ENCODE measurements at regions not wholly inside any gene's neighbourhood (a gene's known extent, or its start where the extent isn't known, plus 50 kb on each side); places are given as distances from the start of the nearest gene placed in this dataset.
"Not testable (repeated sequence)": the region's sequence is repeated elsewhere in the genome, so short reads cannot be mapped to it uniquely, and the experiment has no call there.

DNA sequence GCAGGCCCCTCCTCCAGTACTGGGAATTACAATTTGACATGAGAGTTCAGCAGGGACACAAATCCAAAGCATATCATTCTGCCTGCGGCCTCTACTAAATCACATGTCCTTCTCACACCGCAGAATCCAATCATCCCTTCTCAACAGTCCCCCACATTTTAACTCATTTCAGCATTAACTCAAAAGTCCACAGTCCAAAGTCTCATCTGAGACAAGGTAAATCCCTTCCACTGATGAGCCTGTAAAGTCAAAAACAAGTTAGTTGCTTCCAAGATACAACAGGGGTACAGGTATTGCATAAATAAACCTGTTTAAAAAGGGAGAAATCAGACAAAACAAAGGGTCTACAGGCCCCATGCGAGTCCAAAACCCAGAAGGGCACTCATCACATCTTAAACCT, 64.0 kb downstream of the EBNA1BP2 start:
- intact Hi-C loops (cut with micrococcal nuclease): no loop called here
- DNase-seq: no peak
- no peak for ATAC-seq

DNA sequence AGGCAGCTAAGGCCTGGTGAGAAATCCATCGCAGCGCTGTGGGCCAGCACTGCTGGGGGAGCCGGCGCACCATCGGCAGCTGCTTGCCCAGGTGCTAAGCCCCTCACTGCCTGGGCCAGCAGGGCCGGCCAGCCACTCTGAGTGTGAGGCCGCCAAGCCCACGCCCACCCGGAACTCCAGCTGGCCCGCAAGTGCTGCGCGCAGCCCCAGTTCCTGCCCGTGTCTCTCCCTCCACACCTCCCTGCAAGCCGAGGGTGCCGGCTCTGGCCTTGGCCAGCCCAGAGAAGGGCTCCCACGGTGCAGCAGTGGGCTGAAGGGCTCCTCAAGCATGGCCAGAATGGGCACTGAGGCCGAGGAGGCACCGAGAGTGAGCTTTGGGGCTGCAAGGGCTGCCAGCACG, 64.4 kb downstream of the EBNA1BP2 start:
- ATAC-seq: no peak
- DNase-seq: no peak
- intact Hi-C loops (cut with micrococcal nuclease): no loop called here

DNA sequence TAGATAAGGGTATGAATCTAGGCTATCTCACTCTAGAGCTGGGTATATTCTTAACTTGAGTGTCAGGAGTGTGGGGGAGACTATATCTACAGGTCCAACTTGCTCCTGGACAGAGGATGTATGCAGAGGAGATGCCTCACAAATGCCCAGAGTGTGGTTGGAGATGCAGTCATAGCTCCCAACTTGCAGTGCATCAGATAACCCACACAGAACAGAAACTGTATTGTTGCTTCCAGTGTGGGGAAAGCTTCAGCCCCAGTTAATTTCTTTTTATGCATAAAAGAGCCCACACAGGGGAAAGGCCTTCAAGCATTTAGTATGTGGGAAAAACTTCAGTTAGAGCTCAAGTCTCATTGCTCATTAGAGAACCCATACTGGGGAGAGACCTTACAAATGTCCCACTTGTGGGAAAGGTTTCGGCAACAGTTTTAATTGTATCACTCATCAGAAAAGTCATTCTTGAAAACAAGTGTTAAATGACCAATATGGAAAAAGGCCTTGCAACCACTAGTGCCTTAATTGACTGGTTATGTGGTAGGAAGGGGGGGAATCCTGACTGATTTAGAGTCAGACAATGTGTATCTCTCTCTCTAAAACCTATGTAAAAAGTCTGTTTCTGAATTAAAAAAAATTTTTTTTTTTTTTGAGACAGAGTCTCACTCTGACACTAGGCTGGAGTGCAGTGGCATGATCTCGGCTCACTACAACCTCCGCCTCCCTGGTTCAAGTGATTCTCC, 67.9 kb downstream of the EBNA1BP2 start:
- no peak for DNase-seq
- no peak for ATAC-seq
- intact Hi-C loops (cut with micrococcal nuclease): no loop called here

DNA sequence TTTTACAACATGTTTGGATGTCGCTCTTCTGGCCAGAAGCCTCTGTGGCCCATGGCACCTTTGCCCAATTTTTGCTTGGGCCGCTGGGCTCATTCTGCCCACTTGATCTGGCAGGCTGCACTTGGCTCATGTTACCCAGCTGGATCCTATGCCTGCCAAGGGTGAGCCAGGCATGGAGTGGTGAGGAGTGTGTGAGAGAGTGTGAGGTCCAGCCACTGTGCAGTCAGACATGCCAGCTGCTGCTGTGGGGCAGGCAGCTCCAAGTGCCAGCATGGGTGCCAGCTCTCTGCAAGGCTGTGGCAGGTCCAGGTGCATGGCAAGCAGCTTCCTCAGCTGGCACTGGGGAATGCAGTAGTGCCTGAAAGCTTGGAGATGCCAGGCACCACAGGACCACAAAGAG, 71.0 kb downstream of the EBNA1BP2 start:
- intact Hi-C loops (cut with micrococcal nuclease): no loop called here

GRCh38 chr1:43098200-43098599, 73.9 kb downstream of the EBNA1BP2 start:
- DNase-seq (no peak), ATAC-seq (no peak)
- intact Hi-C loops (cut with micrococcal nuclease): no loop called here

More for the DNA sequence above, 71.0 kb downstream of the EBNA1BP2 start:
- peak; percentile 92 for ATAC-seq
- DNase-seq: peak; percentile 54

GRCh38 chr1:43096528-43096927, 75.6 kb downstream of the EBNA1BP2 start:
- intact Hi-C loops (cut with micrococcal nuclease); ATAC-seq; DNase-seq: not testable (repeated sequence)

DNA sequence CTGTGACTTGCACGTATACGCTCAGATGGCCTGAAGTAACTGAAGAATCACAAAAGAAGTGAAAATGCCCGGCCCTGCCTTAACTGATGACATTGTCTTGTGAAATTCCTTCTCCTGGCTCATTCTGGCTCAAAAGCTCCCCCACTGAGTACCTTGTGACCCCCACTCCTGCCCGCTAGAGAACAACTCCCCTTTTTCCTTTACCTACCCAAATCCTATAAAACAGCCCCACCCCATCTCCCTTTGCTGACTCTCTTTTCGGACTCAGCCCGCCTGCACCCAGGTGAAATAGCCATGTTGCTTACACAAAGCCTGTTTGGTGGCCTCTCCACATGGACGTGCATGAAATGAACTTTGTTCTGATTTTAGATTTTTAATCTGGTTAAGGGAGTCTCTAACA, 81.3 kb downstream of the EBNA1BP2 start:
- DNase-seq; intact Hi-C loops (cut with micrococcal nuclease); ATAC-seq: not testable (repeated sequence)

- ATAC-seq; DNase-seq; intact Hi-C loops (cut with micrococcal nuclease): not testable (repeated sequence)
Observed at GRCh38 chr1:43090157-43090556, 81.9 kb downstream of the EBNA1BP2 start.

GRCh38 chr1:43083375-43083891, 88.7 kb downstream of the EBNA1BP2 start:
- ATAC-seq: no peak
- intact Hi-C loops (cut with micrococcal nuclease): no loop called here
- DNase-seq: no peak

- intact Hi-C loops (cut with micrococcal nuclease): no loop called here
- no peak for ATAC-seq
- DNase-seq: no peak
Observed at GRCh38 chr1:43082740-43083139, 89.3 kb downstream of the EBNA1BP2 start.

GRCh38 chr1:43077273-43077672, 94.8 kb downstream of the EBNA1BP2 start:
- DNase-seq (no peak), ATAC-seq (no peak)
- intact Hi-C loops (cut with micrococcal nuclease): no loop called here

DNA sequence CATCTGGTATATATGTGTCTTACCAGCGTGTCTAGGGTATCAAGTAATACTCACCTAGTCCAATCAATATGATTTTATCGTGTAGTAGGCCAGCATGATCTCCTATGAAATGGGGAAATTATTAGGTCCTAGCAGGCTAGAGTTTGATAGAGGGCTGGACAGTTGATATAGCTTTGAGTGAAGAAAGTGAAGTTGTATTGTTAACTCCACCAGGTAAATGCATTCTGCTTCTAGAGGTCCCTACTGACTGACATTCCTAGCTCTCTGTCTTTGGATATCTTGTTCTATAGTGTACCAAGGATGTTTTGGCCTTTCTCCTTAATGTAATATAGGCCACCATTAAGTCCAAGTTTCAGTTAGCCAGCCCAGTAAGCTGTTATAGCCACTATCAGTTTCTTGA, 97.4 kb downstream of the EBNA1BP2 start:
- no peak for DNase-seq
- ATAC-seq: no peak
- intact Hi-C loops (cut with micrococcal nuclease): loop anchor here (5.0 kb wide), 1 partner anchor 162 kb away; no protein-coding TSS in a partner anchor

DNA sequence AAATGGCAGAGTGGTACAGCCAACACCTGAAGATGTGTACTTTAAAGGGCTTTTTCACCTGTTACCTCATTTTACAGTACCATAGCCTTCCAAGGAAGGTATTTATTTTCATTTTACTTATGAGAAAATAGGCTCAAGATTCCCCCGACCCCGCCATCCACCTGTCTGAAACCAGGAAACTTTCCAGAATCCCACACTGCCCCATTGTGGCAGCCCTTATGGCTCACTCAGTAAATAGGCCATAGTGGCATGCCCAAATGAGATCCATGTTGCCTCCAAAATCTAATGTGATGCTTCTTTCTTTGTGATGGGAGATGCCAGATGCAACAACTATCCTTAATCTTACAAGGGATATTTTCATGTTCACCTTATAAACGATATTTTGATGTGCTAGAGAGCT, 97.8 kb downstream of the EBNA1BP2 start:
- intact Hi-C loops (cut with micrococcal nuclease): loop anchor here (5.0 kb wide), 1 partner anchor 162 kb away; no protein-coding TSS in a partner anchor
- no peak for DNase-seq
- peak; percentile 68 for ATAC-seq

DNA sequence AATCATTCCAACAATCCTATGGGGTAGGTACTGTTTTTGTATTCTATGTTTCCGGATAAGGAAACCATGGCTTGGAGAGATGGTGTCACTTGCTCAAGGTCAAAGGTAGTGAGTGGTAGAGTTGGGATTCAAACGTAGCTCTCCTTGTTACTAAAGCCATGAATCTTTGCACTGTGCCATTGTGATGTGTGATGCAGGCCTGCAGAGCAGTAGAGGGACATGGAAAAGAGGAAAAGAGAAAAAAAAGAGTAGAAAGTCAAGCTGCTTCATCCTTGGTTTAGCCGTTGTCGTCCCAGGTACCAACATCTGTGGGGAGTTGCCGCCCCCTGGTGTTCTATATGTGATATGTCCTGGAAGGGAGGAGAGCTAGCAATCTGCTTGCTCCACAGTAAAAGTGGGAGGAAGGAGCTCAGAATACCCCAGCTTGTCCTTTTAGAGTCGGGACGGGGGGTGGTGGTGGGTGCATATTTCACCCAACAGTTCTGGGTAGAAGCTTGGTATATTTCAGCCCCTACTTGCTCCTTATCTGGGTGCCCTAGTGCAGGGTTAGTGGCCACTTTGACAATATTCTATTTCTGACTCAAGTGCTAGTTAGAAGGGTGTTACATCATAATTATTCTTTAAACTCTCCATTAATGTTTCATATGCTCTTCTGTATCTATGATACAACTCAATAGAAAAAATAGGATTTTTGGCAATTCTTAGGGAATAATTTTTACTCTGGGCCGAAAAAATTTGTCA, 98.4 kb downstream of the EBNA1BP2 start:
- peak; percentile 92 for ATAC-seq
- intact Hi-C loops (cut with micrococcal nuclease): loop anchor here (5.0 kb wide), 1 partner anchor 161 kb away; no protein-coding TSS in a partner anchor
- DNase-seq: peak; percentile 68

DNA sequence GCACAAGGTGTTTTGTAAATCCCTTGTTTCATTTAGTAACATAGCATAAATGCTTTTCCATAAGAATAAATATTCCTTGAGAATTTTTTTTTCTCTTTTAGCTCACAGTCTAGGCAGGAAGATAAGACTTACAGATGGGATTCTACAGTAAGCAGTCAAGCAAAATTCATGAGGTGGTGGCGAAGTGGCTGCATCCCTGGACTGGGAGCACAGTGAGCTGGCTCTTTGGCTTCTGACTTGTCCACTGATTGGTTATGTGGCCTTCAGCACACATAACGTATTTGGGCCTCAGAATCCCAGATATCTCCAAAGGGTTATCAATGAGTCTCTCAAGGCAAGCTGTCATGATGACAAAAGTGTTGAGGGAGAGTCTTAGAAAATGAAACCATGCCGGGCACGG, 99.8 kb downstream of the EBNA1BP2 start:
- ATAC-seq: no peak
- intact Hi-C loops (cut with micrococcal nuclease): loop anchor here (5.0 kb wide), 1 partner anchor 160 kb away; no protein-coding TSS in a partner anchor
- no peak for DNase-seq

- no peak for DNase-seq
- intact Hi-C loops (cut with micrococcal nuclease): loop anchor here (5.0 kb wide), 1 partner anchor 159 kb away; no protein-coding TSS in a partner anchor
- ATAC-seq: no peak
Observed at GRCh38 chr1:43071241-43071640, 100.8 kb downstream of the EBNA1BP2 start.

- DNase-seq: peak; percentile 43
- ATAC-seq: peak; percentile 35
- intact Hi-C loops (cut with micrococcal nuclease): loop anchor here (5.0 kb wide), 1 partner anchor 157 kb away; no protein-coding TSS in a partner anchor
Observed at GRCh38 chr1:43069461-43070050, 102.5 kb downstream of the EBNA1BP2 start.

DNA sequence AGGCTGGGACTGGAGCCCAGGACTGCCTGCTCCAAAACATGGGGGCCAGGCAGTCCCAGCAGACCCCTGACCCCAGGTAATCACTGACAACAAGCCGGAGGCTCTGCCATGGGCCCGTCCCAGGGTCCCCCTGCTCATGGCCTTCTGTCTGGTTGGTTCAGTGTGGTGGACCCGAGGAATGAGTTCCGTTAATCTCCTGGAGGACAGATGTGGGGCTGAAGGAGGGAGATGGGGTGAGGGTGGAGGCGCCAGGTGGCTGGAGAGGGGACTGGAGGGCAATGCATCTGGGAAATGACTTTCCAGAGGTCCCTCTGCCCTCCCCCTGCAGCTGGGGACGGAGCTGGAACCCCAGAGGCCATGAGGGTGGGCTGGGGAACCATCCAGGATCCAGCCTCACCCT, 103.2 kb downstream of the EBNA1BP2 start:
- ATAC-seq: no peak
- intact Hi-C loops (cut with micrococcal nuclease): no loop called here

GRCh38 chr1:43067977-43068751, 103.9 kb downstream of the EBNA1BP2 start:
- intact Hi-C loops (cut with micrococcal nuclease): no loop called here
- peak; percentile 55 for ATAC-seq
- peak; percentile 62 for DNase-seq

More for the DNA sequence above, 103.2 kb downstream of the EBNA1BP2 start:
- DNase-seq: no peak
